PC-3 (cell line): ENCODE measurements at regions not wholly inside any gene's neighbourhood (a gene's known extent, or its start where the extent isn't known, plus 50 kb on each side); places are given as distances from the start of the nearest gene placed in this dataset.

ENCODE experiments used
- CTCF ChIP-seq: fragments of 300-600 bp; sonication (generic); conservative IDR thresholded peaks from 2 replicates; pipeline ENCODE4 v1.5.1; 2017; ENCODE audit warnings: antibody characterized with exemption, low read depth, mild to moderate bottlenecking, low read length
- EZH2 ChIP-seq: fragments of 300-600 bp; sonication (generic); IDR thresholded peaks from one replicate; pipeline ENCODE4 v1.6.1; 2017; ENCODE audit warnings: antibody characterized with exemption, mild to moderate bottlenecking, low read length; ENCODE audit not compliant: unreplicated experiment
- EZH2phosphoT487 ChIP-seq: fragments of 300-600 bp; sonication (generic); IDR thresholded peaks from 2 replicates; pipeline ENCODE4 v1.6.1; 2018; ENCODE audit warnings: mild to moderate bottlenecking, antibody characterized with exemption, low read length, borderline replicate concordance

- TF ChIP-seq EZH2phosphoT487 (no peak), CTCF (no peak), EZH2 (no peak)
These were observed 112.1 kb upstream of the AGBL1 start for GRCh38 chr15:85967553-85967952.
